ENCODE measurements at regions not wholly inside any gene's neighbourhood (a gene's known extent, or its start where the extent isn't known, plus 50 kb on each side); places are given as distances from the start of the nearest gene placed in this dataset.
"Not testable (repeated sequence)": the region's sequence is repeated elsewhere in the genome, so short reads cannot be mapped to it uniquely, and the experiment has no call there.

DNA sequence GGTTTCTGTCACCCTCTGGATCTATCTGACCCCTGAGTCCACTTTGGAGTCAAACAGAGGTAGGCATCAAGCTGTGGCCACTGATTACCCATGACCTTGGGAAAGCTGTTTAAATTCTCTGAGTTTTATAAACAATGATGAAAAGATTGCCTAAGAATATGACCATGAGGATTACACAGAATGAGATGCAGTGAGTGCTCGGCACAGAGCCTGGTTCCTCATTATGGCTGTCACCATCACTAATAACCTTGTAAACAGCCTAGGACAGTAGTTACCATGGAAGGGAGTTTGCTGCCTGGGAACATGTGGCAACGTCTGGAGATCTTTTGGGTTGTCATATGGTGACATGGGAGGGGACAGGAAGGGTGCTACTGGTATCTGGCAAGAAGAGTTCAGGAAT, 248.3 kb upstream of the KAZN start:
- H3K36me3 Mint-ChIP-seq (ENCODE audit: low read depth), result no peaks in the 10 kb centered on the region
- no peaks in the 10 kb centered on the region for H3K4me1 Mint-ChIP-seq (ENCODE audit: low read depth)
- H3K9me3 Mint-ChIP-seq (ENCODE audit: low read depth), result peaks cover 34% of the 10 kb centered on the region
- H3K27me3 Mint-ChIP-seq (ENCODE audit: low read depth), result no peaks in the 10 kb centered on the region
- DNase-seq (ENCODE audit: low spot score), result no peak
- no peak overlapping the region for H3K27ac Mint-ChIP-seq (ENCODE audit: unreplicated experiment)
- no peak for TF ChIP-seq CTCF (IDR thresholded peaks at IDR 0.05)
- no peak overlapping the region for H3K4me3 Mint-ChIP-seq (ENCODE audit: unreplicated experiment)

- no peak for TF ChIP-seq CTCF (IDR thresholded peaks at IDR 0.05)
- DNase-seq (ENCODE audit: low spot score), result no peak
- H3K27ac Mint-ChIP-seq (ENCODE audit: unreplicated experiment), result no peak overlapping the region
- H3K36me3 Mint-ChIP-seq (ENCODE audit: low read depth), result no peaks in the 10 kb centered on the region
- H3K27me3 Mint-ChIP-seq (ENCODE audit: low read depth), result no peaks in the 10 kb centered on the region
- H3K4me3 Mint-ChIP-seq (ENCODE audit: unreplicated experiment), result no peak overlapping the region
- peaks cover 41% of the 10 kb centered on the region for H3K9me3 Mint-ChIP-seq (ENCODE audit: low read depth)
- H3K4me1 Mint-ChIP-seq (ENCODE audit: low read depth), result no peaks in the 10 kb centered on the region
Measured at GRCh38 chr1:14352897-14353296, 245.6 kb upstream of the KAZN start.

DNA sequence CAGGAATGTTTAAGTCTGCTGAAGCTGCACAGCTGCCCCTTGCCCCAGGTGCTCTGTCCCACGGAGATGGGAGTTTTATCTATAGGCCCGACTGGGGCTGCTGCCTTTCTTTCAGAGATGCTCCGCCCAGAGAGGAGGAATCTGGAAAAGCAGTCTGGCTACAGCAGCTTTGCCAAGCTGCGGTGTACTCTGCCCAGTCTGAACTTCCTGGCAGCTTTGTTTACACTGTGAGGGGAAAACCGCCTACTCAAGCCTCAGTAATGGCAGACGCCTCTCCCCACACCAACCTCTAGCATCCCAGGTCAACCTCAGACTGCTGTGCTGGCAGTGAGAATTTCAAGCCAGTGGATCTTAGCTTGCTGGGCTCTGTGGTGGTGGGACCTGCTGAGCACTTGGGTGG, 237.5 kb upstream of the KAZN start:
- H3K27ac Mint-ChIP-seq (ENCODE audit: unreplicated experiment); H3K36me3 Mint-ChIP-seq (ENCODE audit: low read depth); DNase-seq (ENCODE audit: low spot score); H3K27me3 Mint-ChIP-seq (ENCODE audit: low read depth); H3K4me3 Mint-ChIP-seq (ENCODE audit: unreplicated experiment); H3K4me1 Mint-ChIP-seq (ENCODE audit: low read depth): not testable (repeated sequence)
- peaks cover 21% of the 10 kb centered on the region for H3K9me3 Mint-ChIP-seq (ENCODE audit: low read depth)

DNA sequence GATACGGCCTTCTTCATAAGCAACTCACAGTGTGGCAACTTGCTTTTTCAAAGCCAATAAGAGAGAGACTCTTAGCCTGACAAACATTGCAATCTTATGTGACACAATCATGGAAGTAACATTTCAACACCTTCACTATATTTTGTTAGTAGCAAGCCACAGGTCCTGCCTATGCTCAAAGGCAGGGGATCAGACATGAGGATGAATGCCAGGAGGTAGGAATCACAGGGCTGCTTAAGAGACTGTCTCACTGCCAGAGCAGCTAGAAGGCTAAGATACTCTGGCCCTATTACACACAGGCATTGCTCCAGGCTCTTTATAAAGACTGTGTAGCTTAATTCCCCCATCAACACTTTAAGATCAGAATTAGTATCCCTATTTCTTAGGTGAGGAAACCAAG, 236.2 kb upstream of the KAZN start:
- H3K27ac Mint-ChIP-seq (ENCODE audit: unreplicated experiment), result no peak overlapping the region
- no peaks in the 10 kb centered on the region for H3K36me3 Mint-ChIP-seq (ENCODE audit: low read depth)
- H3K4me3 Mint-ChIP-seq (ENCODE audit: unreplicated experiment), result no peak overlapping the region
- DNase-seq (ENCODE audit: low spot score), result no peak
- TF ChIP-seq CTCF (IDR thresholded peaks at IDR 0.05), result no peak
- no peaks in the 10 kb centered on the region for H3K4me1 Mint-ChIP-seq (ENCODE audit: low read depth)
- H3K27me3 Mint-ChIP-seq (ENCODE audit: low read depth), result no peaks in the 10 kb centered on the region
- peaks cover 9% of the 10 kb centered on the region for H3K9me3 Mint-ChIP-seq (ENCODE audit: low read depth)

- H3K36me3 Mint-ChIP-seq (ENCODE audit: low read depth), result no peaks in the 10 kb centered on the region
- no peaks in the 10 kb centered on the region for H3K4me1 Mint-ChIP-seq (ENCODE audit: low read depth)
- no peak for DNase-seq (ENCODE audit: low spot score)
- TF ChIP-seq CTCF (IDR thresholded peaks at IDR 0.05), result no peak
- no peaks in the 10 kb centered on the region for H3K27me3 Mint-ChIP-seq (ENCODE audit: low read depth)
- no peak overlapping the region for H3K4me3 Mint-ChIP-seq (ENCODE audit: unreplicated experiment)
- no peak overlapping the region for H3K27ac Mint-ChIP-seq (ENCODE audit: unreplicated experiment)
- H3K9me3 Mint-ChIP-seq (ENCODE audit: low read depth), result peaks cover 8% of the 10 kb centered on the region
Measured at GRCh38 chr1:14363036-14363590, 235.4 kb upstream of the KAZN start.

DNA sequence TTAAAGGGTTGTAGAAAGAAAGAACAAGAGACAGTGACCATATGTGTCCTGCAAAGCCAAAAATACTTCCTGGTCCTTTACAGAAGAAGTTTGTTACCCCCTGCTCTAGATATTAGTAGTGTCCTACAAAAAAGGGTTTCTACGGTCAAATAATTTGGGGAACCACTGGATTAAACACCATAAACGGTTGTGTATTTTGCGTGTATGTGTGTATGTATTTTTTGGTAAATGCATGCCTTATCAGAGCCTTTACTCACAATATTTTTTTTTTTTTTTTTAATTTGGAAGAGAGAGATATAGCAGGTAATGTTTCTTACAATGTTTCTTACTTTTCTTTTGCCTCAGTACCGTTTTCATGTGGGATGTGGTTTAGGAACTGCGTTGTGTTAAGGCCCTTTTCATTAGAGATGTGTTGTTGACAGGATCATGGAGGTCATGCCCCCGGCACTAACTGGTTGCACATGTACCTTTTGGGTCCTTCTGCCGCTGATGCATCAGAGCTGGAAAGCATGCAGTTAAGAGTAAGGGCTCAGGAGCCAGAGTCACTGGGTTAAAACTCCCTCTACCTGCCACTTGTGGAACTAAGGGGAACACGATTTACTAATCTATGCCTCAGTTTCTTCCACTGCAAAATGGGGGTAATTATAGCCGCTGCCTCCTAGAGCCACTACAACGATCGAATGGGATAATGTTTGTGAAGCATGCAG, 234.6 kb upstream of the KAZN start:
- DNase-seq (ENCODE audit: low spot score), result no peak
- Mint-ChIP-seq H3K36me3 (ENCODE audit: low read depth) (no peaks in the 10 kb centered on the region), H3K27me3 (ENCODE audit: low read depth) (peaks cover 1% of the 10 kb centered on the region), H3K27ac (ENCODE audit: unreplicated experiment) (no peak overlapping the region), H3K9me3 (ENCODE audit: low read depth) (peaks cover 2% of the 10 kb centered on the region), H3K4me3 (ENCODE audit: unreplicated experiment) (no peak overlapping the region), H3K4me1 (ENCODE audit: low read depth) (no peaks in the 10 kb centered on the region)
- TF ChIP-seq CTCF (IDR thresholded peaks at IDR 0.05), result no peak

Data from chondrocyte (in vitro differentiated cells).